HepG2 (cell line): ENCODE measurements at regions not wholly inside any gene's neighbourhood (a gene's known extent, or its start where the extent isn't known, plus 50 kb on each side); places are given as distances from the start of the nearest gene placed in this dataset.

Source experiments
- ATAC-seq: fragments of 200-7000 bp; cut with Tn5 transposase; 3 replicates; pipeline ENCODE4 v1.9.1; 2020; ENCODE audit warnings: mild to moderate bottlenecking, moderate library complexity
- BruUV-seq: library from RNA; stranded (reverse); fragments of 400-500 nt; replicated peaks from 2 replicates; lab custom pipeline; 2021; lab: Mats Ljungman, UMichigan
- CTCF ChIA-PET: fragments of 300-600 bp; formaldehyde crosslinking; extraction: SDS; loops from one replicate; lab custom pipeline; 2021; ENCODE audit warnings: low total read pairs, inconsistent platforms, low intra/inter-chr PET ratio; lab: Yijun Ruan, JAX
- POLR2A ChIA-PET: fragments of 350-600 bp; sonication (Branson Sonifier 250); formaldehyde crosslinking; loops from one replicate; lab custom pipeline; 2020; ENCODE audit warnings: antibody characterized with exemption, inconsistent platforms; lab: Yijun Ruan, JAX
- DNase-seq: peaks from one replicate; pipeline ENCODE4 v3.0.0-alpha.2; 2015; ENCODE audit warnings: low spot score
- FAIRE-seq: peaks from 3 replicates; lab custom pipeline; 2011; peaks lifted over from hg19 to GRCh38; lab: Jason Lieb, UNC
- H2AFZ ChIP-seq: one replicate; pipeline ENCODE4 v1.6.1; 2011; ENCODE audit warnings: low read length, inconsistent platforms
- H3K27ac ChIP-seq: fragments of 300-600 bp; 3 replicates; pipeline ENCODE4 v1.8.0; 2011; ENCODE audit warnings: mixed run types, mild to moderate bottlenecking, mixed read lengths, low read length, inconsistent platforms; ENCODE audit not compliant: insufficient read depth; ENCODE audit errors: extremely low read length
- H3K27me3 ChIP-seq, 2 experiments: fragments of 200-600 bp in 1 of 2; 2 replicates in 1 of 2; 3 replicates in 1 of 2; pipeline versions ENCODE4 v1.6.0 to v1.8.0; 2011; ENCODE audit warnings: low read length in 2 of 2, mild to moderate bottlenecking in 2 of 2, moderate library complexity in 2 of 2, inconsistent platforms in 1 of 2; ENCODE audit not compliant: insufficient read depth in 2 of 2, control insufficient read depth in 1 of 2
- H3K36me3 ChIP-seq, 2 experiments: fragments of 200-600 bp in 1 of 2; replicated peaks in 1 of 2; 2 replicates in 1 of 2; 3 replicates in 1 of 2; pipeline versions ENCODE4 v1.5.1 to v1.8.0; 2011; ENCODE audit warnings: low read length in 2 of 2, inconsistent platforms in 1 of 2; ENCODE audit not compliant: insufficient read depth in 2 of 2, control insufficient read depth in 1 of 2
- H3K4me1 ChIP-seq: 2 replicates; pipeline ENCODE4 v1.5.1; 2012; ENCODE audit warnings: low read length, inconsistent platforms; ENCODE audit not compliant: insufficient read depth
- H3K4me2 ChIP-seq: 2 replicates; pipeline ENCODE4 v1.6.0; 2011; ENCODE audit warnings: low read depth, low read length, inconsistent platforms
- H3K4me3 ChIP-seq, 3 experiments: fragments of 200-600 bp in 1 of 3; sonication (generic), shearing (Covaris generic) in 1 of 3; replicated peaks in 1 of 3; 2 replicates each; pipeline ENCODE4 v1.5.1; 2011 to 2016; ENCODE audit warnings: low read length in 3 of 3, inconsistent platforms in 2 of 3, low read depth in 2 of 3, mild to moderate bottlenecking in 2 of 3, control low read depth in 1 of 3, mixed read lengths in 1 of 3; ENCODE audit not compliant: insufficient read depth in 1 of 3
- H3K79me2 ChIP-seq: one replicate; pipeline ENCODE4 v1.6.1; 2011; ENCODE audit warnings: low read length, inconsistent platforms; ENCODE audit not compliant: insufficient read depth
- H3K9ac ChIP-seq: 2 replicates; pipeline ENCODE4 v1.6.0; 2011; ENCODE audit warnings: mild to moderate bottlenecking, low read depth, low read length, inconsistent platforms; ENCODE audit not compliant: insufficient read depth
- H3K9me3 ChIP-seq: 2 replicates; pipeline ENCODE4 v1.5.1; 2012; ENCODE audit warnings: mild to moderate bottlenecking, low read length
- H4K20me1 ChIP-seq: 2 replicates; pipeline ENCODE4 v1.6.0; 2011; ENCODE audit warnings: inconsistent platforms, mild to moderate bottlenecking, low read length, moderate library complexity; ENCODE audit not compliant: insufficient read depth
- BORCS8-MEF2B ChIP-seq: sonication (generic); formaldehyde crosslinking; IDR thresholded peaks from 2 replicates; pipeline ENCODE4 v1.8.0; 2022; ENCODE audit warnings: mild to moderate bottlenecking, missing genetic modification reagents
- BRCA1 ChIP-seq: sonication (generic); formaldehyde crosslinking; IDR thresholded peaks from 2 replicates; pipeline ENCODE4 v1.4.0; 2020; ENCODE audit warnings: missing genetic modification reagents
- ISX ChIP-seq: sonication (generic); formaldehyde crosslinking; conservative IDR thresholded peaks from 2 replicates; pipeline ENCODE4 v1.5.0; 2020; ENCODE audit warnings: missing genetic modification reagents
- MBD4 ChIP-seq: IDR thresholded peaks from 2 replicates; pipeline ENCODE4 v1.6.1; 2012; ENCODE audit warnings: low read length, inconsistent platforms, borderline replicate concordance
- MTF1 ChIP-seq: sonication (generic); formaldehyde crosslinking; IDR thresholded peaks from 2 replicates; pipeline ENCODE4 v1.5.0; 2020; ENCODE audit warnings: missing genetic modification reagents
- POLR2AphosphoS5 ChIP-seq: IDR thresholded peaks from 2 replicates; pipeline ENCODE4 v1.6.1; 2012; ENCODE audit warnings: low read depth, low read length
- SPEN ChIP-seq: sonication (generic); formaldehyde crosslinking; IDR thresholded peaks from 2 replicates; pipeline ENCODE4 v1.5.1; 2020; ENCODE audit warnings: low read depth, mild to moderate bottlenecking, missing genetic modification reagents
- STAT6 ChIP-seq: sonication (generic); formaldehyde crosslinking; IDR thresholded peaks from 2 replicates; pipeline ENCODE4 v1.4.0; 2020; ENCODE audit warnings: missing genetic modification reagents, mild to moderate bottlenecking, borderline replicate concordance
- ZBTB34 ChIP-seq: sonication (generic); formaldehyde crosslinking; IDR thresholded peaks from 2 replicates; pipeline ENCODE4 v1.8.0; 2022; ENCODE audit warnings: mild to moderate bottlenecking, missing genetic modification reagents
- ZHX2 ChIP-seq, 2 experiments: sonication (generic) in 1 of 2; formaldehyde crosslinking in 1 of 2; IDR thresholded peaks; 2 replicates each; pipeline versions ENCODE4 v1.6.1 to v1.9.0; 2014 to 2022; ENCODE audit warnings: antibody characterized with exemption in 1 of 2, borderline replicate concordance in 1 of 2, inconsistent platforms in 1 of 2, low read depth in 1 of 2, missing genetic modification reagents in 1 of 2
- ZNF431 ChIP-seq: sonication (generic); formaldehyde crosslinking; IDR thresholded peaks from 2 replicates; pipeline ENCODE4 v1.9.0; 2022; ENCODE audit warnings: missing genetic modification reagents, low read depth, mild to moderate bottlenecking, borderline replicate concordance
- ZNF468 ChIP-seq: sonication (generic); formaldehyde crosslinking; IDR thresholded peaks from 2 replicates; pipeline ENCODE4 v1.8.0; 2022; ENCODE audit warnings: mild to moderate bottlenecking, moderate library complexity, missing genetic modification reagents
- ZNF883 ChIP-seq: sonication (generic); formaldehyde crosslinking; IDR thresholded peaks from 2 replicates; pipeline ENCODE4 v1.5.1; 2020; ENCODE audit warnings: mild to moderate bottlenecking, missing genetic modification reagents; ENCODE audit errors: not compliant biosample characterization
- WGBS: methylation state at CpG from one replicate; pipeline ENCODE4 v1.1.6; 2017; ENCODE audit warnings: low lambda C conversion rate; 5-methylcytosine and 5-hydroxymethylcytosine counted together
- in situ Hi-C: cut with HindIII; loops from 2 replicates; pipeline ENCODE4 v1.10.0; 2017; ENCODE audit warnings: low pct_unique_long_range_greater_than_20kb; ENCODE audit not compliant: extremely low pct_ligation_motif_present
- intact Hi-C: fragments of 100-400 bp; cut with micrococcal nuclease; formaldehyde crosslinking; loops from one replicate; pipeline ENCODE4 v1.10.0; 2022; ENCODE audit not compliant: unreplicated experiment

- TF ChIP-seq ZBTB34 (CRISPR knock-in tag) (no peak), STAT6 (CRISPR knock-in tag) (no peak), BRCA1 (CRISPR knock-in tag) (no peak)
Observed at GRCh38 chr14:95606266-95606665, 71.4 kb downstream of the GLRX5 start (continued).

- no peaks in the 10 kb centered on the region for H3K36me3 ChIP-seq
- intact Hi-C loops, result loop anchor here (1.0 to 2.0 kb wide), 3 partner anchors 48 to 76 kb away; no protein-coding TSS in a partner anchor
- 3% methylated on average over 6 of the region's 6 CpGs for WGBS
- TF ChIP-seq ISX (CRISPR knock-in tag) (no peak), BORCS8-MEF2B (CRISPR knock-in tag) (no peak), ZNF883 (no peak), ZHX2 (IDR thresholded peaks at IDR 0.05; ENCODE audit: low read depth) (no peak), ZHX2 (CRISPR knock-in tag; IDR thresholded peaks at IDR 0.05; ENCODE audit: borderline replicate concordance) (no peak), MTF1 (CRISPR knock-in tag) (no peak), POLR2AphosphoS5 (no peak), ZNF468 (CRISPR knock-in tag) (no peak), MBD4 (no peak), SPEN (CRISPR knock-in tag) (no peak), ZNF431 (CRISPR knock-in tag) (no peak)
Observed at GRCh38 chr14:95608637-95609235, 73.9 kb downstream of the GLRX5 start.

More at GRCh38 chr14:95608637-95609235, 73.9 kb downstream of the GLRX5 start:
- H4K20me1 ChIP-seq, result no peaks in the 10 kb centered on the region
- peaks cover 3 to 62% of the 10 kb centered on the region in 2 experiments; a peak in 4 of 5 replicates for H3K27me3 ChIP-seq
- FAIRE-seq, result no peak
- H2AFZ ChIP-seq, result no peak overlapping the region
- no peak overlapping the region for H3K4me2 ChIP-seq
- POLR2A ChIA-PET, result no interaction called here
- ATAC-seq, result no peak
- CTCF ChIA-PET, result interaction anchor here (0.7 to 1.8 kb wide), 4 partner anchors 48 to 386 kb away, joined by 3 to 12 read pairs (median 6); no protein-coding TSS in a partner anchor
- H3K9ac ChIP-seq, result no peak overlapping the region
- DNase-seq, result no peak
- no peaks in the 10 kb centered on the region for H3K79me2 ChIP-seq
- H3K9me3 ChIP-seq, result no peaks in the 10 kb centered on the region
- no peak overlapping the region for H3K4me3 ChIP-seq
- in situ Hi-C loops, result no loop called here
- no TSS peak for BruUV-seq
- H3K4me1 ChIP-seq, result no peaks in the 10 kb centered on the region
- H3K27ac ChIP-seq, result no peak overlapping the region
